Tibial nerve (tissue), 4 donors: ENCODE measurements at regions not wholly inside any gene's neighbourhood (a gene's known extent, or its start where the extent isn't known, plus 50 kb on each side); places are given as distances from the start of the nearest gene placed in this dataset.

Source experiments
- DNase-seq, 2 donors: peaks; one replicate each; pipeline ENCODE4 v3.0.0-alpha.2; 2019; ENCODE audit warnings: low spot score in 2 of 2
- H3K27ac ChIP-seq, 4 donors: fragments of 200-600 bp; sonication (generic) in 3 of 4; one replicate each; pipeline ENCODE4 v1.5.1; 2017 to 2019; ENCODE audit warnings: mild to moderate bottlenecking in 1 of 4
- H3K27me3 ChIP-seq, 2 donors: fragments of 200-600 bp; sonication (generic) in 1 of 2; one replicate each; pipeline versions ENCODE4 v1.5.1 to v1.6.0; 2017 to 2019
- H3K36me3 ChIP-seq, 3 donors: fragments of 200-600 bp; sonication (generic); one replicate each; pipeline ENCODE4 v1.5.1; 2018 to 2019
- H3K4me1 ChIP-seq, 4 donors: fragments of 200-600 bp; sonication (generic) in 3 of 4; one replicate each; pipeline ENCODE4 v1.5.1; 2017 to 2019
- H3K4me3 ChIP-seq, 4 donors: fragments of 200-600 bp; sonication (generic) in 3 of 4; one replicate each; pipeline ENCODE4 v1.5.1; 2017 to 2019; ENCODE audit warnings: mild to moderate bottlenecking in 1 of 4, moderate library complexity in 1 of 4
- H3K9me3 ChIP-seq, 4 donors: fragments of 200-600 bp; sonication (generic) in 3 of 4; one replicate each; pipeline ENCODE4 v1.5.1; 2017 to 2019
- CTCF ChIP-seq, 5 experiments: fragments of 200-600 bp in 3 of 5; fragments of 450-650 bp in 2 of 5; sonication (generic) in 3 of 5; IDR thresholded peaks; one replicate each; pipeline ENCODE4 v1.5.1; 2016 to 2019; ENCODE audit warnings: antibody characterized with exemption in 5 of 5, mild to moderate bottlenecking in 3 of 5, moderate library complexity in 2 of 5
- EP300 ChIP-seq, 2 donors: sonication (generic); formaldehyde crosslinking; IDR thresholded peaks; one replicate each; pipeline ENCODE4 v1.6.1; 2017; ENCODE audit warnings: antibody characterized with exemption in 2 of 2, mild to moderate bottlenecking in 1 of 2
- POLR2A ChIP-seq, 2 donors: fragments of 450-650 bp; IDR thresholded peaks; one replicate each; pipeline ENCODE4 v1.6.1; 2017; ENCODE audit warnings: antibody characterized with exemption in 2 of 2, mild to moderate bottlenecking in 2 of 2, moderate library complexity in 2 of 2
- WGBS, 2 donors: methylation state at CpG; one replicate each; pipeline ENCODE4 v1.1.5; 2018; 5-methylcytosine and 5-hydroxymethylcytosine counted together

- 90 to 92% methylated on average over 3 of the region's 3 CpGs for WGBS, 2 donors
- H3K9me3 ChIP-seq: no peaks in the 10 kb centered on the region
- no peak for DNase-seq
- H3K27ac ChIP-seq: no peak overlapping the region
- no peaks in the 10 kb centered on the region for H3K27me3 ChIP-seq
- no peak for TF ChIP-seq CTCF (IDR thresholded peaks at IDR 0.05)
- TF ChIP-seq EP300 (IDR thresholded peaks at IDR 0.05): no peak
- TF ChIP-seq POLR2A (IDR thresholded peaks at IDR 0.05): no peak
- no peak overlapping the region for H3K4me3 ChIP-seq
- H3K36me3 ChIP-seq: no peaks in the 10 kb centered on the region
- no peaks in the 10 kb centered on the region for H3K4me1 ChIP-seq
Observed at GRCh38 chr4:132737344-132737743, 411.8 kb upstream of the PCDH10 start.

- no peaks in the 10 kb centered on the region for H3K36me3 ChIP-seq
- TF ChIP-seq CTCF (IDR thresholded peaks at IDR 0.05) (no peak), POLR2A (IDR thresholded peaks at IDR 0.05) (no peak), EP300 (IDR thresholded peaks at IDR 0.05) (no peak)
- H3K4me1 ChIP-seq: no peaks in the 10 kb centered on the region
- H3K4me3 ChIP-seq: no peak overlapping the region
- no peaks in the 10 kb centered on the region for H3K9me3 ChIP-seq
- no peak overlapping the region for H3K27ac ChIP-seq
- no peak for DNase-seq
- no peaks in the 10 kb centered on the region for H3K27me3 ChIP-seq
Observed at GRCh38 chr4:132759199-132759780, 389.8 kb upstream of the PCDH10 start.

GRCh38 chr4:132763465-132763864 is 385.6 kb upstream of the PCDH10 start:
- H3K36me3 ChIP-seq: no peaks in the 10 kb centered on the region
- no peaks in the 10 kb centered on the region for H3K9me3 ChIP-seq
- 57 to 75% methylated on average over 2 of the region's 2 CpGs for WGBS, 2 donors
- H3K4me3 ChIP-seq: no peak overlapping the region
- H3K27me3 ChIP-seq: no peaks in the 10 kb centered on the region
- TF ChIP-seq POLR2A (IDR thresholded peaks at IDR 0.05) (no peak), CTCF (IDR thresholded peaks at IDR 0.05) (no peak), EP300 (IDR thresholded peaks at IDR 0.05) (no peak)
- DNase-seq: no peak
- H3K4me1 ChIP-seq: no peaks in the 10 kb centered on the region
- H3K27ac ChIP-seq: no peak overlapping the region

GRCh38 chr4:132767901-132768300 is 381.2 kb upstream of the PCDH10 start:
- 46 to 56% methylated on average over 1 of the region's 1 CpG for WGBS, 2 donors

GRCh38 chr4:132770776-132771175 is 378.3 kb upstream of the PCDH10 start:
- no peak for DNase-seq
- Histone ChIP-seq H3K9me3 (no peaks in the 10 kb centered on the region), H3K4me1 (no peaks in the 10 kb centered on the region), H3K36me3 (no peaks in the 10 kb centered on the region), H3K4me3 (no peak overlapping the region), H3K27ac (no peak overlapping the region), H3K27me3 (no peaks in the 10 kb centered on the region)
- WGBS, 2 donors: 84 to 92% methylated on average over 2 of the region's 2 CpGs
- TF ChIP-seq CTCF (IDR thresholded peaks at IDR 0.05): no peak

More at GRCh38 chr4:132767901-132768300, 381.2 kb upstream of the PCDH10 start:
- TF ChIP-seq EP300 (IDR thresholded peaks at IDR 0.05) (no peak), CTCF (IDR thresholded peaks at IDR 0.05) (no peak), POLR2A (IDR thresholded peaks at IDR 0.05) (no peak)
- Histone ChIP-seq H3K27me3 (no peaks in the 10 kb centered on the region), H3K36me3 (no peaks in the 10 kb centered on the region), H3K4me3 (no peak overlapping the region), H3K4me1 (no peaks in the 10 kb centered on the region), H3K27ac (no peak overlapping the region), H3K9me3 (no peaks in the 10 kb centered on the region)
- no peak for DNase-seq
